Trophoblast cell (in vitro differentiated cells and primary cell): ENCODE measurements at regions not wholly inside any gene's neighbourhood (a gene's known extent, or its start where the extent isn't known, plus 50 kb on each side); places are given as distances from the start of the nearest gene placed in this dataset.

Experiments
- DNase-seq, 2 donors: peaks; one replicate each; pipeline ENCODE4 v3.0.0-alpha.2; 2016
- H2AFZ ChIP-seq: 2 replicates; pipeline ENCODE4 v1.6.1; 2013; ENCODE audit warnings: low read length, moderate library complexity, mild to moderate bottlenecking; ENCODE audit not compliant: insufficient read depth, poor library complexity
- H2AK5ac ChIP-seq: 2 replicates; pipeline ENCODE4 v1.6.1; 2013; ENCODE audit warnings: mild to moderate bottlenecking, low read length
- H2BK120ac ChIP-seq: 2 replicates; pipeline ENCODE4 v1.6.1; 2013; ENCODE audit warnings: low read length, mild to moderate bottlenecking, moderate library complexity; ENCODE audit not compliant: insufficient read depth, poor library complexity
- H2BK12ac ChIP-seq: 2 replicates; pipeline ENCODE4 v1.6.1; 2013; ENCODE audit warnings: mild to moderate bottlenecking, low read length, moderate library complexity
- H2BK5ac ChIP-seq: 2 replicates; pipeline ENCODE4 v1.6.1; 2013; ENCODE audit warnings: low read length, low read depth, moderate library complexity, mild to moderate bottlenecking; ENCODE audit not compliant: poor library complexity
- H3K14ac ChIP-seq: 2 replicates; pipeline ENCODE4 v1.6.1; 2013; ENCODE audit warnings: mild to moderate bottlenecking, low read length
- H3K18ac ChIP-seq: 2 replicates; pipeline ENCODE4 v1.6.1; 2013; ENCODE audit warnings: mild to moderate bottlenecking, low read length
- H3K23ac ChIP-seq: 2 replicates; pipeline ENCODE4 v1.6.1; 2013; ENCODE audit warnings: low read length
- H3K27ac ChIP-seq: 2 replicates; pipeline ENCODE4 v1.5.1; 2013; ENCODE audit warnings: low read depth, mild to moderate bottlenecking, inconsistent platforms, low read length, moderate library complexity
- H3K27me3 ChIP-seq: 2 replicates; pipeline ENCODE4 v1.6.1; 2013; ENCODE audit warnings: inconsistent platforms, mild to moderate bottlenecking, low read length, moderate library complexity; ENCODE audit not compliant: insufficient read depth
- H3K36me3 ChIP-seq, 2 experiments: 1 replicate in 1 of 2; 2 replicates in 1 of 2; pipeline ENCODE4 v1.6.1; 2013; ENCODE audit warnings: low read length in 2 of 2, mild to moderate bottlenecking in 2 of 2, moderate library complexity in 1 of 2; ENCODE audit not compliant: insufficient read depth in 2 of 2, control insufficient read depth in 1 of 2
- H3K4ac ChIP-seq: 2 replicates; pipeline ENCODE4 v1.6.1; 2013; ENCODE audit warnings: low read depth, mild to moderate bottlenecking, low read length, moderate library complexity
- H3K4me1 ChIP-seq, 2 experiments: 1 replicate in 1 of 2; 2 replicates in 1 of 2; pipeline ENCODE4 v1.6.1; 2013; ENCODE audit warnings: low read length in 2 of 2, mild to moderate bottlenecking in 2 of 2, moderate library complexity in 1 of 2; ENCODE audit not compliant: insufficient read depth in 2 of 2, control insufficient read depth in 1 of 2
- H3K4me2 ChIP-seq: 2 replicates; pipeline ENCODE4 v1.6.1; 2013; ENCODE audit warnings: inconsistent platforms, mild to moderate bottlenecking, low read length, moderate library complexity
- H3K4me3 ChIP-seq: 2 replicates; pipeline ENCODE4 v1.5.1; 2013; ENCODE audit warnings: mild to moderate bottlenecking, low read depth, low read length, inconsistent platforms
- H3K79me1 ChIP-seq: one replicate; pipeline ENCODE4 v1.6.1; 2013; ENCODE audit warnings: low read length
- H3K79me2 ChIP-seq: 2 replicates; pipeline ENCODE4 v1.6.1; 2013; ENCODE audit warnings: low read length, mild to moderate bottlenecking; ENCODE audit not compliant: control insufficient read depth, insufficient read depth, poor library complexity
- H3K9ac ChIP-seq: 2 replicates; pipeline ENCODE4 v1.6.1; 2013; ENCODE audit warnings: mild to moderate bottlenecking, low read length
- H3K9me3 ChIP-seq: 2 replicates; pipeline ENCODE4 v1.6.1; 2013; ENCODE audit warnings: low read depth, mild to moderate bottlenecking, control low read depth, inconsistent platforms, low read length; ENCODE audit not compliant: insufficient read depth
- H4K12ac ChIP-seq: 2 replicates; pipeline ENCODE4 v1.6.1; 2013; ENCODE audit warnings: low read depth, mild to moderate bottlenecking, low read length, moderate library complexity
- H4K8ac ChIP-seq: 2 replicates; pipeline ENCODE4 v1.6.1; 2013; ENCODE audit warnings: low read depth, mild to moderate bottlenecking, low read length, moderate library complexity
- H4K91ac ChIP-seq: one replicate; pipeline ENCODE4 v1.6.1; 2013; ENCODE audit warnings: low read depth, mild to moderate bottlenecking, low read length, moderate library complexity
- WGBS: extraction: QIAGEN DNeasy Blood & Tissue Kit; methylation state at CpG from one replicate; pipeline ENCODE4 v1.1.7; 2013; ENCODE audit warnings: missing lambda C conversion rate; ENCODE audit not compliant: insufficient read length, insufficient coverage; ENCODE audit errors: extremely low coverage; 5-methylcytosine and 5-hydroxymethylcytosine counted together

DNA sequence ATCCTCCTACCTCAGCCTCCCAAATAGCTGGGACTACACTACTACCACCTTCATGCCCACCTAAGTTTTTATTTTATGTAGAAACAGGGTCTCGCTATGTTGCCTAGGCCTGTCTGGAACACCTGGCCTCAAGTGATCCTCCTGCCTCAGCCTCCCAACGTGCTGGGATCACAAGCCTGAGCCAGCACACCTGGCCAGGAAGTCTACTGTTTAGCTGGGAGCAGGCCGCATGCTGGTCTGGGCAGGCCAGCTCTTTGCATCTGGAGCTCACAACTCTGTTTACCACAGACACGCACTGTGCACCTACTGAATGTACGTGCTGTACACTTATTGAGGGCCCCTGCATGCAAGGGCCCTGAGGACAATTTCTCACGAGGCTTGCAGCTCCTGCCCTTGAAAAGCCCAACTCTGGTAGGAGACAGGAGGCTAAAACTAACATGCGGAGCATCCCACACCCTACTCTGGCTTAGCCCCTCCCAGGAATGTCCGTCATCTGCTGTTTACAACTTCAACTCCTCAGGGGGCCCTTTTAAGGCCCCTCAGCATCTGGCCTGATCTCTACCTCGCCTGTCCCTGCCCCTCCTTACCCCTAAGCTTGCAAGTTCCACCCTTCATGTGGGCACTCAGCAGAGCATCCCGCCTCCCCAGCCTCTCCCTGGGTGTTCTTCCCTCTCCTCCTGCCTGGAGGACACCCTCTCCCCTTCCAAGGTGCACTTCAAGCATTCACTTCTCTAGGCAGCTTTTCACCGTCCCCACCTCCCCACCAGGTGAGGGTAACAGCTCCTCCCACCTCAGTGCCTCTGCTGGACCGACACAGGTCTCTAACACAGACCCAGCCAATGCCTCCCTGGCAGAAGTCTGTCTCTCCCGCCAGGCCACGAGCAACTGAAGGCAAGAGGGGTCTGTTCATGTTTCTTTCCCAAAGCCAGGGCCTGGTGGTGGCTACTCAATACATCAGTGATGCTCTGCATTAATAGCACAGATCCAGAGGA lies 114.2 kb upstream of the UQCRFS1 start:
- Histone ChIP-seq H4K12ac (no peak overlapping the region), H3K4me3 (no peak overlapping the region), H3K79me2 (no peaks in the 10 kb centered on the region), H3K23ac (no peak overlapping the region), H3K9me3 (peaks cover 14% of the 10 kb centered on the region), H2AFZ (no peak overlapping the region), H3K36me3 (no peaks in the 10 kb centered on the region), H3K79me1 (no peaks in the 10 kb centered on the region), H3K27ac (no peak overlapping the region), H2BK5ac (no peak overlapping the region), H3K4me1 (no peaks in the 10 kb centered on the region), H3K14ac (no peak overlapping the region), H2AK5ac (no peak overlapping the region), H4K8ac (no peak overlapping the region), H3K4ac (no peak overlapping the region), H3K9ac (no peak overlapping the region), H3K18ac (no peak overlapping the region), H3K4me2 (no peak overlapping the region), H2BK12ac (no peak overlapping the region), H4K91ac (no peak overlapping the region), H3K27me3 (no peaks in the 10 kb centered on the region), H2BK120ac (no peak overlapping the region)
- DNase-seq, result no peak
- WGBS, result no CpG with 5 or more reads among the region's 14 CpGs

DNA sequence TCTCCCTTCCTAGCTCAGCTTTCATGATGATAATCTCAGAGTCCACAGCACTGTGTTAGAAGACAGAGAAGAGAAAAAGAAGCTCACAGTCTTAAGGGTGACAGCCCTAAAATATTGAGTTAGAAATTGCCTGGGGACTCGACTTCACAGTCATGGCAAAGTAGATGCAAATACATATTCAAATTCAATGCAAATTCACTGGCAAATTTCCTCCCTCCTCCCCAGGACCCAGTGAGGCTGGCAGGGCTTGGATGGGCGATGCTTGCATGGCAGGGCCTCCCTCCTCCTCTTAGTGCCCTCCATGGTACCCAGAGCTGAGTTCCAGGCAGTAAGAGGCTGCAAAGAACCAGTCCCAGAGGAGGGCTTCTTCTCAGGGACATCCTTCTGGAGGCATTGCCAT lies 115.6 kb upstream of the UQCRFS1 start:
- Histone ChIP-seq H3K36me3 (no peaks in the 10 kb centered on the region), H3K27ac (no peak overlapping the region), H2BK120ac (no peak overlapping the region), H3K79me1 (no peaks in the 10 kb centered on the region), H2AFZ (no peak overlapping the region), H4K12ac (no peak overlapping the region), H3K23ac (no peak overlapping the region), H3K27me3 (no peaks in the 10 kb centered on the region), H3K14ac (no peak overlapping the region), H4K91ac (no peak overlapping the region), H3K18ac (no peak overlapping the region), H3K79me2 (no peaks in the 10 kb centered on the region), H3K4me2 (no peak overlapping the region), H2BK5ac (no peak overlapping the region), H3K4ac (no peak overlapping the region), H3K9ac (no peak overlapping the region), H2BK12ac (no peak overlapping the region), H3K9me3 (peaks cover 14% of the 10 kb centered on the region), H2AK5ac (no peak overlapping the region), H3K4me1 (no peaks in the 10 kb centered on the region), H3K4me3 (no peak overlapping the region), H4K8ac (no peak overlapping the region)
- WGBS, result no CpG with 5 or more reads among the region's 2 CpGs
- DNase-seq, result no peak

DNA sequence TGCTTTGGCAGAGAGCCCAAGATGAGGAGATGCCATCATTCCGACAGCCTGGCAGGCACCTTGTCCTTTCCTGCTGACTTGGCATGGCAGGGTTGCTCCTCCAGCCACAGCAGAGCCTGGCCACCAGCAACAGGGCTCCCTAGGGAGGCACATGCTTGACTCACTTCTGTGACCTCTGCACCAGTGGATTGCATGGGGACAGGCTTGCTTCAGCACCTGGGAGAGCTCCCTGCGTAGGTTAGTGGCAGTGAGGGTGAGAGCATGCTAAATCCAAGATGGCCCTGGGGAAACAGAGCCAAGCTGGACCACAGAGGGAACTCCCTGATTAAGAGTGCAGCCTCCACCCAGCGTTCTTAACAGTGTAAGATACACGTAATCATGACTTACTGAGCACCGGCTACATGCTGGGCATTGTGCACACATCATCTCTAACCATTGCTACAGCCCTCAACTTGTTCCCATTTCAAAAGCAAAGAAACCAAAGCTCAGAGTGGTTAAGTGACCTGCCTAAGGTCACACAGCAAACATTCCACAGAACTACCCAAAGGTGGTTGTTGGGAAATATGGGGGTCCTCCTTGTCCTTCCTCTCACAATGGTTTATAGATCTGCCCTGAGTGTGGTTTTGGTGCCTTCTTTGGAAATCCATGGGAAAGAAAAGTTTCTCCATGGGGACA lies 116.6 kb upstream of the UQCRFS1 start:
- no peak overlapping the region for H2BK5ac ChIP-seq
- H3K27ac ChIP-seq, result no peak overlapping the region
- no peak overlapping the region for H2BK12ac ChIP-seq
- H3K79me1 ChIP-seq, result no peaks in the 10 kb centered on the region
- no peak overlapping the region for H3K9ac ChIP-seq
- no peaks in the 10 kb centered on the region for H3K27me3 ChIP-seq
- H4K8ac ChIP-seq, result no peak overlapping the region
- no peak overlapping the region for H3K14ac ChIP-seq
- no peak overlapping the region for H3K23ac ChIP-seq
- no peaks in the 10 kb centered on the region for H3K36me3 ChIP-seq
- no peak overlapping the region for H2AFZ ChIP-seq
- H3K4me2 ChIP-seq, result no peak overlapping the region
- H3K4me3 ChIP-seq, result no peak overlapping the region
- H3K9me3 ChIP-seq, result peaks cover 14% of the 10 kb centered on the region
- H2BK120ac ChIP-seq, result no peak overlapping the region
- no CpG with 5 or more reads among the region's 5 CpGs for WGBS
- H3K4ac ChIP-seq, result no peak overlapping the region
- no peak overlapping the region for H3K18ac ChIP-seq
- no peaks in the 10 kb centered on the region for H3K79me2 ChIP-seq
- H2AK5ac ChIP-seq, result no peak overlapping the region
- no peak overlapping the region for H4K91ac ChIP-seq
- no peak overlapping the region for H4K12ac ChIP-seq
- DNase-seq, result peak in 1 of 2 donors; percentile 36
- H3K4me1 ChIP-seq, result no peaks in the 10 kb centered on the region

DNA sequence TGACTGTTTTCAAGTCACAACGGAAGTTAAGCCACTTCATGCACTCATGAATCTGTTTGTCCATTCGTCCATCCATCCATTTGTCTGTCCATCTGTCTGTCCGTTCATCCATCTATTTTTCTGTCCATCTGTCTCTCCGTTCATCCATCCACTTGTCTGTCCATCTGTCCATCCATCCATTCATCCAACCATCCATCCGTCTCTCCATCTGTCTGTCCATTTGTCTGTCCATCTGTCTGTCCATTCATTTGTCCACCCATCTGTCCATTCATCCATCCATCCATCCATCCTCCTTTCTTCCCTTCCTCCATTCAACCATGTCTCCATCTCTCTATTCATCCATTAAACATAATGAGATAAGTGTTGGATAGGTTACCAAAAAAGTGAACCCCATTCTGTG lies 123.5 kb upstream of the UQCRFS1 start:
- Histone ChIP-seq H2AK5ac (no peak overlapping the region), H3K4me3 (no peak overlapping the region), H2AFZ (no peak overlapping the region), H3K4ac (no peak overlapping the region), H2BK120ac (no peak overlapping the region), H3K79me2 (no peaks in the 10 kb centered on the region), H3K27me3 (no peaks in the 10 kb centered on the region), H3K4me1 (no peaks in the 10 kb centered on the region), H3K23ac (no peak overlapping the region), H4K91ac (no peak overlapping the region), H2BK5ac (no peak overlapping the region), H3K27ac (no peak overlapping the region), H3K14ac (no peak overlapping the region), H4K8ac (no peak overlapping the region), H2BK12ac (no peak overlapping the region), H4K12ac (no peak overlapping the region), H3K4me2 (no peak overlapping the region), H3K9me3 (peaks cover 3% of the 10 kb centered on the region), H3K9ac (no peak overlapping the region), H3K79me1 (no peaks in the 10 kb centered on the region), H3K36me3 (no peaks in the 10 kb centered on the region), H3K18ac (no peak overlapping the region)
- DNase-seq, result no peak
- WGBS, result no CpG with 5 or more reads among the region's 5 CpGs
